ENCODE measurements at regions not wholly inside any gene's neighbourhood (a gene's known extent, or its start where the extent isn't known, plus 50 kb on each side); places are given as distances from the start of the nearest gene placed in this dataset.

- Histone ChIP-seq H3K9me3 (ENCODE audit: control insufficient read depth, insufficient read depth, low read length) (no peaks in the 10 kb centered on the region), H3K36me3 (ENCODE audit: control insufficient read depth, low read length) (no peaks in the 10 kb centered on the region), H4K20me1 (ENCODE audit: control insufficient read depth, insufficient read depth, low read depth, low read length) (no peaks in the 10 kb centered on the region), H3K79me2 (ENCODE audit: control insufficient read depth, low read length) (no peaks in the 10 kb centered on the region), H3K4me3 (ENCODE audit: low read length) (no peak overlapping the region), H3K4me2 (ENCODE audit: low read length) (no peak overlapping the region), H3F3A (ENCODE audit: control insufficient read depth, insufficient read depth) (no peaks in the 10 kb centered on the region), H3K4me1 (ENCODE audit: control insufficient read depth, low read length) (no peaks in the 10 kb centered on the region), H3K9me2 (replicated peaks; ENCODE audit: control insufficient read depth, low read length) (no peaks in the 10 kb centered on the region), H3K27ac (ENCODE audit: low read depth, low read length) (no peak overlapping the region), H3K27me3 (ENCODE audit: control insufficient read depth, low read length) (no peaks in the 10 kb centered on the region)
- TF ChIP-seq CTCF (IDR thresholded peaks at IDR 0.05; ENCODE audit: low read depth, low read length, poor library complexity, severe bottlenecking) = no peak
- no peak for TF ChIP-seq EZH2phosphoT487 (IDR thresholded peaks at IDR 0.05; ENCODE audit: borderline replicate concordance, low read length)
Measured at GRCh38 chr9:87107072-87107471, 159.8 kb upstream of the GAS1 start.

- no peak overlapping the region for H3K4me3 ChIP-seq (ENCODE audit: low read length)
- TF ChIP-seq EZH2phosphoT487 (IDR thresholded peaks at IDR 0.05; ENCODE audit: borderline replicate concordance, low read length) (no peak), CTCF (IDR thresholded peaks at IDR 0.05; ENCODE audit: low read depth, low read length, poor library complexity, severe bottlenecking) (no peak)
- H3K27me3 ChIP-seq (ENCODE audit: control insufficient read depth, low read length) = no peaks in the 10 kb centered on the region
- H3K79me2 ChIP-seq (ENCODE audit: control insufficient read depth, low read length) = no peaks in the 10 kb centered on the region
- H4K20me1 ChIP-seq (ENCODE audit: control insufficient read depth, insufficient read depth, low read depth, low read length) = no peaks in the 10 kb centered on the region
- no peaks in the 10 kb centered on the region for H3K9me2 ChIP-seq (replicated peaks; ENCODE audit: control insufficient read depth, low read length)
- H3K9me3 ChIP-seq (ENCODE audit: control insufficient read depth, insufficient read depth, low read length) = no peaks in the 10 kb centered on the region
- H3K4me2 ChIP-seq (ENCODE audit: low read length) = no peak overlapping the region
- no peaks in the 10 kb centered on the region for H3K4me1 ChIP-seq (ENCODE audit: control insufficient read depth, low read length)
- no peak overlapping the region for H3K27ac ChIP-seq (ENCODE audit: low read depth, low read length)
- no peaks in the 10 kb centered on the region for H3K36me3 ChIP-seq (ENCODE audit: control insufficient read depth, low read length)
- H3F3A ChIP-seq (ENCODE audit: control insufficient read depth, insufficient read depth) = no peaks in the 10 kb centered on the region
Measured at GRCh38 chr9:87108661-87109060, 161.4 kb upstream of the GAS1 start.

- Histone ChIP-seq H3K4me1 (ENCODE audit: control insufficient read depth, low read length) (no peaks in the 10 kb centered on the region), H3K4me3 (ENCODE audit: low read length) (no peak overlapping the region), H3K36me3 (ENCODE audit: control insufficient read depth, low read length) (no peaks in the 10 kb centered on the region), H3F3A (ENCODE audit: control insufficient read depth, insufficient read depth) (no peaks in the 10 kb centered on the region), H4K20me1 (ENCODE audit: control insufficient read depth, insufficient read depth, low read depth, low read length) (no peaks in the 10 kb centered on the region), H3K27ac (ENCODE audit: low read depth, low read length) (no peak overlapping the region), H3K79me2 (ENCODE audit: control insufficient read depth, low read length) (no peaks in the 10 kb centered on the region), H3K27me3 (ENCODE audit: control insufficient read depth, low read length) (no peaks in the 10 kb centered on the region), H3K9me3 (ENCODE audit: control insufficient read depth, insufficient read depth, low read length) (no peaks in the 10 kb centered on the region), H3K9me2 (replicated peaks; ENCODE audit: control insufficient read depth, low read length) (no peaks in the 10 kb centered on the region), H3K4me2 (ENCODE audit: low read length) (no peak overlapping the region)
- TF ChIP-seq CTCF (IDR thresholded peaks at IDR 0.05; ENCODE audit: low read depth, low read length, poor library complexity, severe bottlenecking) (no peak), EZH2phosphoT487 (IDR thresholded peaks at IDR 0.05; ENCODE audit: borderline replicate concordance, low read length) (no peak)
Measured at GRCh38 chr9:87109231-87109631, 161.9 kb upstream of the GAS1 start.

GRCh38 chr9:87109851-87110250 is 162.5 kb upstream of the GAS1 start:
- H3F3A ChIP-seq (ENCODE audit: control insufficient read depth, insufficient read depth) = no peaks in the 10 kb centered on the region
- no peaks in the 10 kb centered on the region for H4K20me1 ChIP-seq (ENCODE audit: control insufficient read depth, insufficient read depth, low read depth, low read length)
- H3K27ac ChIP-seq (ENCODE audit: low read depth, low read length) = no peak overlapping the region
- H3K36me3 ChIP-seq (ENCODE audit: control insufficient read depth, low read length) = no peaks in the 10 kb centered on the region
- no peak for TF ChIP-seq CTCF (IDR thresholded peaks at IDR 0.05; ENCODE audit: low read depth, low read length, poor library complexity, severe bottlenecking)
- TF ChIP-seq EZH2phosphoT487 (IDR thresholded peaks at IDR 0.05; ENCODE audit: borderline replicate concordance, low read length) = no peak
- H3K4me1 ChIP-seq (ENCODE audit: control insufficient read depth, low read length) = no peaks in the 10 kb centered on the region
- H3K4me2 ChIP-seq (ENCODE audit: low read length) = no peak overlapping the region
- no peaks in the 10 kb centered on the region for H3K9me2 ChIP-seq (replicated peaks; ENCODE audit: control insufficient read depth, low read length)
- H3K9me3 ChIP-seq (ENCODE audit: control insufficient read depth, insufficient read depth, low read length) = no peaks in the 10 kb centered on the region
- H3K4me3 ChIP-seq (ENCODE audit: low read length) = no peak overlapping the region
- H3K27me3 ChIP-seq (ENCODE audit: control insufficient read depth, low read length) = no peaks in the 10 kb centered on the region
- no peaks in the 10 kb centered on the region for H3K79me2 ChIP-seq (ENCODE audit: control insufficient read depth, low read length)

All from DOHH2 (cell line).